ENCODE measurements at regions not wholly inside any gene's neighbourhood (a gene's known extent, or its start where the extent isn't known, plus 50 kb on each side); places are given as distances from the start of the nearest gene placed in this dataset.
A peak's percentile ranks its signal among the peaks of the same experiment; 100 is the strongest.

DNA sequence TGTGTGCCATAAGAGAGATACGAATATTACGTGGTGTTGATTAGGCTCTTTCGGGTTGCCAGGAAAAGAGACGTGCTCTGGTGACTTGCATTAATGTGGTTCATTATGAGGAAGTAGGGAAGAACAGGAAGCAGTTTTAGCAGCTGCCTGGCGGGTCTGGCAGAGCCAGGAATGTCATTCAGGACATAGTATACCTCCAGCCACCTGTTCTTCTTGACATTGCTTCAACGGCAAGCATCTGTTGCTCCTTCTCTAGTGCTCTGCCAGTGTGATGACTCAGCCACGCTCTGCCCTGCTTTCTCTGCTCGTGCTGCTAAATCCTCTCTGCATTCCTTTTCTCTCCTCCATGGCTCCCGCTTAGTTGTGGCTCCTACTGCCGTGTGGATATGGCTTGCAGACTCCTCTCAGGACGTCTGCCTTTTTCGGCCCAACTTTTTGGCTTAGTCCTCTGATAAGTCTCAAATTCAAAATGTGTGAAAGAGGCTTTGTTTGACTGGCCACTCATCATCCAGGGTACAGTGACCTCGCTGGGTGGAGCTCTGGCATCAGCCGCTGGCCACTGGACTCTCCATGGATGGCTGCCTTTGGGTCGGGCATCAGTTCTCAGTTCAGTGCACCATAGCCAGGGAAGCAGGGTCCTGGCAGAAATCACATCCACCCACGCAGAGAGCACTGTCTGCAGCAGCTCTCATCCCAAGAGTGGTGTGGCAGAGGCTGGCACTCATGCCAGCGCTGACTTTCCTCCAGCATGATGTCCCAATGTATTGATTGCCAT, 89.3 kb upstream of the KLF3 start:
- peak in 2 of 3 donors; percentile 23 to 72 for DNase-seq (ENCODE audit: low read depth in 2 of 3, low spot score in 2 of 3)

DNA sequence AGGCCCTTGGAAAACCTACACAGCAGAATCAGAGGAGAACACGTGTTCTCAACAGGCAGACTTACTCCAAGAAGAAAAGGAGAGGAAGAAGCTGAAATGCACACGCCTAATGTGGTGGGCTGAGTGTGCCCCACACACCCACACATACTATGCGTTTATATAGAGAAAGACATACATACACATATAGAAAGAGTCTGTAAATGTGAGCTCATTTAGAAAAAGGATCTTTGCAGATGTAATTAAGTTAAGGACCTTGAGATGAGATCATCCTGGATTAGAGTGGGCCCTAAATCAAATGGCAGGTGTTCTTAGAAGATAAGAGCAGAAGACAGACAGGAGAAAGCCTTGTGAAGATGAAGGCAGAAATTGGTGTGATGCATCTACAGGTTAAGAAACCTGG, 87.2 kb upstream of the KLF3 start:
- no peak for DNase-seq (ENCODE audit: low read depth in 2 of 3, low spot score in 2 of 3)

DNA sequence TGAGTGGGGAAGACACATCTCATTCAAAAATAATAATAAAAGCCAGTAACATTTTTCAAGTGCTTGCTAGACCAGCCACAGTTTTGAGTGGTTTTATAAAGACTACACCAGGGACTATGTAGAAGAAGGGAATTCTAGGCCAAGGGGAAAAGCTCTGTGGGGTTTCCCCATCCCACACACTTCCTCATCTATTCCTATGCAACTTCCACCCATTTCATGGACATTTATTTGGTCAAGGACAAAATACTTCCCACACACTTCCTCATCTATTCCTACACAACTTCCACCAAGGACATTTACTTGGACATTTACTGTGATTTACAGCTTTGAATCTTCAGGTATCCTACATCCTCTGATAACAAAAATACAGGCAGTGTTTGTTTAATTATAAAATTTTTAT, 86.5 kb upstream of the KLF3 start:
- DNase-seq (ENCODE audit: low read depth in 2 of 3, low spot score in 2 of 3): no peak

DNA sequence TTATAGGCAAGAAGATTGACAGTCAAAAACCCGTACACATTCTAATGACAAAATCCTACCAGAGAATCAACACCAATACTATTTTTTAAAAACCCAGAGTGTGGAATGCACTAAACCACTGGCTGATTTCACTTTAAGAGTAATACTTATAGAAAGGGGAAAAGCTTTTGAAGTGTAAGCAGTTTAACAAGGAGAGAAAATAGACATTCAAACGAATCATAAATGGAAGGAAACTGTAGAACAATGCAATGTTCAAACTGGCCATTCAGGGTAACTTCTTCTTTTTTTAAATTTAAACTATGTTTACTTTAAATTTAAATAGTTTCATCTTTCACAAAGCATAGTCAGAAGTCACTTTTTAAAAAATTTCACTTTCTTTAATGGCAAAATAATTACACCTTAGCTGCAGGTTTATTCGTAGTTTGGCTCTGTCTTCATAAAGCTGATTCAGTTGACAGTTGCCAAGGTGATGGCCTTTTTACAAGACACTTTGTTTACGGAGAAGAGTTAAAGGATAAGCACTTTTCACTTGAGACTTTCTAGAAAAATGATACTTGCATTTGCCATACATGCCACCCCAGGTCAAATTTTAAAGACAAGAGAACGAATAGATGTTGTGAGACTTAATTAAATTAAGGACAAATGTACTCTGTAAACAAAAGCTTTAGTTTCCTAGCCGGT, 82.4 kb upstream of the KLF3 start:
- no peak for DNase-seq (ENCODE audit: low read depth in 2 of 3, low spot score in 2 of 3)

DNA sequence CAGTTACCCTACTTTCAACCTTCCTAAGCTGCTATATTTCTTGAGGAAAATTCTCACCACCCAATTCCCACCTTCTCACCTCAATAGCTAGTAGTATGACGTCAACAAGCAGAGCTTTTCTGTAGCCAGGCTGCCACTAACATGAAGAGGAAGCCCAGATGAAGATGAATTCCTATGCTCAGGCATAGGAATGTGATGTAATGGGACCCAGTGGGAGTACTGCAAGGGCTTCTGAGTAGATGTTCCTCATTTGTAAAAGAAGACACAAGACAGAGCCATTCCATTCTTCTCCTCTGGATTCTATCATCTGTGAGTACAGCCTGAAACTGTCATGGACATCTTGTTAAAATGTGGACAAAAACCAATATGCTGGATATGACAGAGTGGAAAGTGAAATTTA, 81.6 kb upstream of the KLF3 start:
- DNase-seq (ENCODE audit: low read depth in 2 of 3, low spot score in 2 of 3): no peak

DNA sequence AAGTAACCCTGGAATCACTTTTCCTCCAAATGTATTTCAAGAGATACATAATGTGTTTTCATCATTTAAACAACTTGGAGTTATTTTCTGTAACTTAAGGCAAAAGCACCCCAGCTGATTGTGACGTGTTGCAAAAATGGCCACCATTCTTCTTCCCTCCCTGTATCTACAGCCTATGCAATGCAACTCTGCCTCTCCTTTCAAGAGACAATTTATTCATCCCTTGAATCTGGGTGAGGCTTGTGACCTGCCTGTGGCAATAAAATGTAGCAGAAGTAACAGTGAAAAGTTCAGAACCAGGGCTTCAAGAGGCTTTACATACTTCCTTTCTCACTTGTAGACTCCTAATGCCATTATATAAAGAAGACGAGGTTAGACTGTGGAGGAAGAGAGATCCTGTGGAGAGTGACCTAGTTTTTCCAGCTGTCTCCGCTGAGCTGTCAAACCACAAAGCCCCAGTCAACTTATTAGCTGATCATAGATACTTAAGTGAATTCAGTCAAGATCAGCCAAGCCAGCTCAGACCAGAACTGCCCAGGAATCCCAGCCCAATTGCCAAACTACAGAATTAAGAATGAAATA, 81.0 kb upstream of the KLF3 start:
- DNase-seq (ENCODE audit: low read depth in 2 of 3, low spot score in 2 of 3): no peak

DNA sequence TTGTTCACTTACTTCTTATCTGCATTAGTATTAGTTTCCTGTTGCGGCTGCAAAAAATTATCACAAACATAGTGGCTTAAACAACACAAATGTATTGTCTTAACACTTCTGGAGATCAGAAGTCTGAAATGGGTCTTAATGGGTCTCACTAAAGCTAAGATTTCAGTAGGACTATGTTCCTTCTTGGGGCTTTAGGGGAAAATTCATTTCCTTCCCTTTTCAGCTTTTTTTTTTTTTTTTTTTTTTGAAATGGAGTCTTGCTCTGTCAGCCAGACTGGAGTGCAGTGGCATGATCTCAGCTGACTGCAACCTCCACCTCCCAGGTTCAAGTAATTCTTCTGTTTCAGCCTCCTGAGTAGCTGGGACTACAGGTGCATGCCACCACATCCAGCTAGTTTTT, 78.1 kb upstream of the KLF3 start:
- peak in 1 of 3 donors; percentile 12 for DNase-seq (ENCODE audit: low read depth in 2 of 3, low spot score in 2 of 3)

DNA sequence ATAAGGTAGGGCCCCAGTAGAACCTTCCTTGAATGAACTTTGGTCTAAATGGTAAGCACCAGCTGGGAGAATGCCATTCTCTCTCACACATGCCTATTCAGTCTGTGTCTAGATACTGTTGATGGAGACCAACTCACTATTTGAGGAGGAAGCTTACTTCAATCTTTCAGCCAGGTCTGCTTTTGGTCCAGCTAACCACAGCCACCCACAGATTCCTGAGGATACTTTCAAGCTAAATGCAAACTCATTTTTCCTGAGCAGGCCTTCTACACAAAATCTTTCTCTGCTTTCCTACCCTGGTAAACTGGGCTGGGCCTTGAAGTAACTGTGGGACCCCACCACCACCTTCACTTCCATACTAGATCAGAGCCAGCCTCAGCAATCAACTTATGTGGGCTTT, 76.9 kb upstream of the KLF3 start:
- DNase-seq (ENCODE audit: low read depth in 2 of 3, low spot score in 2 of 3): peak in 1 of 3 donors; percentile 23

DNA sequence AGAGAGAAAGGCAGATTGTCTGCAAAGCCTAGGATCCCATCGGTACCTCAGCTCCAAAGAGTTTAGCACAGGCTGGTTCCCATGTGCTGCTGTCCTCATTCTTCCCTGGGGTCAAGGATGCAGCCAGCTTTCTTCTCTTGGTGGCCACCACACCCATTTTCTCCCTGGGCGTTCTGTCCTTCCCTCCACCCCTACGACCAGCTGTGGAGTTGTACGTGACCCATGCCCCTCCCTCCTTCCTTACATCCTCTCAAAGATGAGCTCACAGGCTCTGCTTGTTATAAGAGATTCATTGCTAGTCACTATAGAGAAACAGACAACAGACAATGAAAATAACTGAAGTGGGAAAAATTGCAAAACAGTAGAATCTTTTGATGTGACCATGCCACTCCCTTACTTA, 74.0 kb upstream of the KLF3 start:
- DNase-seq (ENCODE audit: low read depth in 2 of 3, low spot score in 2 of 3): no peak

DNA sequence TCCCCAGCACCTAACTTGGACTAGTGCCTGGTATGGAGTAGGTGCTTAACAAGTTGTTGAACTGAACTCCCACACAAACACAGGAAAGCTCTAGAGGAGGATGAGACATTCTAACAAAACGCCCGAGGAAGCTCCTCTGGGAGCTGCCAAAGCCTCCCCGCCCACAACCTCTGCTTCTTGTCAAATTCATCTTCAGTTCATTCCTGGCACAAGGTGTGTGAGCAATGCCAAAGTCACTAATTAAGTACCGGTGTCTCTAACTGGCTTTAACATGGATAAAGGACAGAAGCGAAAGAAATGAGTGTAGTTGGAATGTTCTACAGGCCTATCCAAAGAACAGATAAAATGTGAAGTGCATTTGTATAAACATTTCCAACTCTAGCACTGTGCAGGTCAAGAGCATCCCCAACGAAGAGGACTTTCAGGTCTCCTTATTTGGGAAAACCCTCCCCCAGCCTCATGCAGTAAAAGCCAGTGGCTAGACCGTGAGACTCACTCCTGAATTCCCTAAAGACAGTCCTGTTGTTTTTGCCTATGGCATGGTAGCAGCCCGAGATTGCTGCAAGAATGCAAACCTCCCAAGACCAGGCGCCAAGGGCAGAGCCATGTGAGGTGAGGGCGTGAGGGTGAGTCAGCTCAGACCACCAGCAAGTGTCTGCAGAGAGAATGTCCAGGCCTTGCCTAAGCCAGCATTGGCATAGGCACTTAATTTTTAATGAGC, 72.2 kb upstream of the KLF3 start:
- DNase-seq (ENCODE audit: low read depth in 2 of 3, low spot score in 2 of 3): no peak

DNA sequence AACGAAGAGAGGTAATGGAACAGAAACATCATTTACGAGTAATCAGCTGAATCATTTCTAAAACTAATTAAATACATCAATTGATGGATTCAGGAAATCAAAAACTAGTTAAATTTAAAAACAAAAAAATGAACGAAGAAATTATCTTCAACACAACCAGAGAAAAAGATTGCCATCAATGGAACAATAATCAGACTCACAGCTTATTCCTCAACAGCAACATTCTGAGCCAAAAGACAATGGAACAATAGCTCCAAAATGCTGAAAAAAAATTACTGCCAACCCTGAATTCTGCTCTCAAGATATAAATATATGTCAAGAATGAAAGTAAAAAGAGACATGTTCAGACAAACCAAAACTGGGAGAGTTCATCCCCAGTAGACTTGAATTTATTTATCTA, 65.5 kb upstream of the KLF3 start:
- no peak for DNase-seq (ENCODE audit: low read depth in 2 of 3, low spot score in 2 of 3)

DNA sequence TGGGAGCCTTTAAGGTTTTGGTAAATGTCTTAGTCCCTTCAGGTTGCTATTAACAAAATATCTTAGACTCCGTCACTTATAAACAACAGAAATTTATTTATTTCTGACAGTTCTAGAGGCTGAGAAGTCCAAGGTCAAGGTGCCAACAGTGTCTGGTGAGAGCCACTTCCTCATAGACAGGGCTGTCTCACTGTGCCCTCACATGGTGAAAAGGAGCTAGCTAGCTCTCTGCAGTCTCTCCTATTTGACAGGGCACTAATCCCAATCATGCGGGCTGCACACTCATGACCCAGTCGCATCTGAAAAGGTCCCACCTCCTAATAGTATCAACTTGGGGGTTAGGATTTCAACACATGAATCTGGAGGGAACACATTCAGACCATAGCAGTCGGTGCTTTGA, 63.4 kb upstream of the KLF3 start:
- DNase-seq (ENCODE audit: low read depth in 2 of 3, low spot score in 2 of 3): no peak

DNA sequence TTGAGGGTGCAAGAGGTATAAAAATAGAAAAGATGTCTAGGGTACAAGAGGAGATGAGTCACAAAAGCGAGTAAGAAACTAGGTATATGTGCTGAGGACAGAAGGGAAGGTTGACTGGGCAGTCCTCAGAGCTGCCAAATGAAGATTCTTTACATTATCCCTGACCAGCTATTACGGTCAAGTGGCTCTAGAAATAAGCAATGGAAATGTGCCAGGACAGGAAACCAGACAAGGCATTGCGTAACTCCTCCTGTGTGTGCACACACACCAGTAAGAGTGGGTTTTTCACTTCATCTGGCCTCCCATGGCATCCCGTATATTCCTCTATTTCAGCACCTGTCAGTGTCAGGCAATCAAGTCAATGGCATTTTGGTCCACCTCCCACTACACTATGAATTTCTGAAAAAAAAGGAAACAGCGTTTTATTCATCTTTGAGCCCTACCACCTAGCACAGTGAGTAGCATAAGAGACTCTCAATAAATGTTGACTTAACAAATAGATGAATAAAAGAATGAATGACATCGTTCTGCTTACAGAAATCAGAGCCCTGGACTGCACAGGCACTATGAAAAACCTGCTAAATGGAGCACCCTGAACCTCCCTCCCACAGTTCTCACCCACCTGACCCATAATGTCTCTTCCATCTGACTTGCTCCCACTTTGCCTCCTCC, 62.6 kb upstream of the KLF3 start:
- no peak for DNase-seq (ENCODE audit: low read depth in 2 of 3, low spot score in 2 of 3)

DNA sequence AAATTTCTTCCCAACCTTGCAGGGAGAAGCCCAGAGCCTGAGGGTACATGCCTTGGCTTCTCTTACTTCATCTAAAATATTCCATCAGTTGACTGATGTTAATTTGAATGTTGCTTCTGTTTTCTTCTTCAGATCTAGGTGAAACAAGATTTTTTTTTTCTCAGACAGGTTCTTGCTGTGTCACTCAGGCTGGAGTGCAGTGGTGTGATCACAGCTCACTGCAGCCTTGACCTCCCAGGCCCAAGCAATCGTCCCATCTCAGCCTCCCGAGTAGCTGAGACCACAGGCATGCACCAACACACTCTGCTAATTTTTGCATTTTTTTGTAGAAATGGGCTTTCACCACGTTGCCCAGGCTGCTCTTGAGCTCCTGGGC, 62.1 kb upstream of the KLF3 start:
- DNase-seq (ENCODE audit: low read depth in 2 of 3, low spot score in 2 of 3): no peak

DNA sequence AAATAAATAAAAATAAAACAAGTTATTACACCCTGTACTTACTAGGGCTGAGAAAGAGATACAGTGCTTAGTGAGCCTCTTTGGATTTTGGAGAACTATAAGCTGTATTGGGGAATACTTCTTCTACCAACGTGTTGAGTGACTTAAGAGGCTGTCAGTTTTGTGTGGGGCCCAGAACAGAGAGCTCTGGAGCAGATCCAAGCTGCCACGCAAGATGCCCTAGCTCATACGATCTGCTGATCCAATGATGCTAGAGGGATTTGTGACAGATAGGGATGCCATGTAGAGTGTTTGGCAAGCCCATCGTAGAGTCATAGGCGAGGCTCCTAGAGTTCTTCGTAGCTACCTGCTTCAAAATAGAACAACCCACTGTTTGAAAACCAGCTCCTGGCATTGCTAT, 60.3 kb upstream of the KLF3 start:
- DNase-seq (ENCODE audit: low read depth in 2 of 3, low spot score in 2 of 3): no peak

DNA sequence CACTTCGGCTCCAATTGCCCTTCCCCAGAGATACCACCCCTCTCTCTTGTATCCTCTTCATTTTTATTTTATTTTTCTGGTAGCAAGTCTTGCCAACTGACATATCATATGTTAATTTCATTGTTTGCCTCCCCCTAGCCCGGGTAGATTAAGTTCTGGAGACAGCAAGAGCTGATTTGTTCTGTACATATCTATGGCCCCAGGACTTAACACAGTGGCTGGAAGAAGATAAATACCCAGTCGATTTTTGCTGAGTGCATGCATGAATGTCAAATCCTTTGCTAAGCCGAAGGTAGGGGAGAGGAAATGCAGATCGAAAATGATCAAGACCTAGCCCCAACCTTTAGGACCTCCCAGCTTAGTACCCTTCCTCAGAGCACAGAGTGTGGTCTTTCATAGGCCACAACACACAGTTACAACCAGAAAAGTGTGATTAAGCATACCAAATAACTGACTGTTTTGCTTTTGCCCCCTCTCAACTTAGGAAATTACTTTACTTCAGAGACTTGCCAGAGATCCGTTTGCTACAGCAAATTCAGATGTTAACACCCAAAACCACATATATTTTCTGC, 58.7 kb upstream of the KLF3 start:
- DNase-seq (ENCODE audit: low read depth in 2 of 3, low spot score in 2 of 3): no peak

DNA sequence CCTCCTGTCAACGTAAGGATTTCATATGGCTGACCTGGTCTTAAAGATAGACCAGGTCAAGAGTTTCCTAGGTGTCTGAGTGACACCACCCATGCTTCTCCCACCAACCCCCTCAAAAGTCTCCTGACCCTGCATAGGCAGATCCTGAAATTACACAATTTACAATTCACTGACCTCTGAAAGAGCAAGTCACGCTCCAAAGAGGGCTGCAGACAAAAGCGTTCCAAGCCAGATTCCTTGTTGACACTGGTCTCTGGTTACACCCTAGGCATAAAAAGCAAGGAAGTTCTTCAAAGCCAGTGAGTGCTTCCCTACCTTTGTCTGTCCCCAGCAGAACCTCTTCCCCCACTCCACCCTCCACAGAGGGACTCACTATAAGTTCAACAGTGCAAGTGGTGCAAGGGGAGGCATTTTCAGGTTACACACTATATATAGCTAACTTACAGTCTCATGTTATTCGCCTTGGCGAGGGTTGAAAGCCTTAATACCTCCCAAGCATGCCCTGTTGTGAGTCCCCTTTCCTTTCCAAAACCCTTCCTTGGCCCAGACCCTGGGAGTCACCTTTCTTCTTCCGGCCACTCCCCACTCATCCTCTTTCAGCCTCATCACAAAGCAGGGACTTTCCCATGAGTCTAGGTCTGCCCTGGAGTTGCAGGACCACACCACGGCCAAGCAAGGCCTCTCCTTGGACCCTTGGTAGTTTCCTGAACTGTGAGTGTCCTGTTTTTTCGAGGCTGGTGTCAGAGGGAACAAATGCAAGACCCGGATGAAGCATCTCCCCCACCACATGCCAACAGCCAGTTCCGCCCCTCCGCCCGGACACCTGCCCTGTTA, 58.0 kb upstream of the KLF3 start:
- DNase-seq (ENCODE audit: low read depth in 2 of 3, low spot score in 2 of 3): no peak

DNA sequence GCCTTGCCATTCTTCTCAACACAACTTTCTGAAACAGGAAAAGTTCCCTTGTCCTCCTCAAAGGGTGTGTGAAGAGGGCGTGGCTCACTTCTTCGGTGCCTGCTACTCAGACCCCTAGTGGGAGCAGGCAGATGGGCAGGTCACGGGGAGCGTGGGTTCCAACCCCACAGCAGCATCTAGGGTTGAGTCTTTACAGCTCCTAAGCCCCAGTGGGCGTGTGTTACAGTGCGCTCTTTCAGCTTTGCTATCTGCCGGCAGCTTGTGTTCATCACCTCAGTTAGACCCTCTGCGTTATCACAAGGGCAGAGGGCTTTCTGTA, 57.5 kb upstream of the KLF3 start:
- no peak for DNase-seq (ENCODE audit: low read depth in 2 of 3, low spot score in 2 of 3)

DNA sequence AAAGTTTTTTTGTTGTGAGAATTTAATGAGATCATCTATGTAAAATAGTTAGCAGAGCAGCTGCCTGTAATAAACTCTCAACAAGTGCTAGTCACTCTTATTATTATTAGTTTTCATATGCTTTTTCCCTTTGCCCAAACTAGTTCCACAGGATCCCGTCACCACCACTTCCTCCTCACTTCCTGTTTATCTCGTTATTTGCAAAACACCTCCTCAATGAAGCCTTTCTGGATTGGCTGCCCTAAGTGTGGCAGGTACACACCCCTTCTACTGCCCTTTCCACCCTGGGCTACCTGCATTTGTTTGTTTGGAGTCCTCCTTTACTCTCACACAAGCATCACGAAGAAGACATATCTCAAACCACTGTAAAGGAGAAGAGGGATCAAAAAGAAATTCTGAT, 54.4 kb upstream of the KLF3 start:
- no peak for DNase-seq (ENCODE audit: low read depth in 2 of 3, low spot score in 2 of 3)

DNA sequence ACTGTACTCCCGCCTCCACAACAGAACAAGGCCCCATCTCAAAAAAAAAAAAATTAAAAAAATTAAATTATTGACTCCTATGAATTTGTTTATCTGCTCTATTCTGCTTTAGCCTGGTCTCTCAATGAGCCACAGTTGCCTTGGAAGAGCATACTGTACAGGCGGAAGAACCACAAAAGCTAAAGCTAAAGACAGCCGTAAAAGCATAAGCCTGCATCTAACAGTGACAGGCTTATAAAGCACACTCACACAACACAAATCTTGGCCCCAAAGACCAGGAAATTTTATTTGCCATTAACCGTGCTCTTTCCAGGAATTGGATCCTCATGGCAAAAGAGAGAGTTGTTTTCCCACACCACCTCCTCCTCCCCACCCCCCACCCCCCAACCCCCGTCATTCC, 53.5 kb upstream of the KLF3 start:
- DNase-seq (ENCODE audit: low read depth in 2 of 3, low spot score in 2 of 3): no peak
